NCI-H1105 treated with DMSO at 0.1 percent for 48 hours (cell line): ENCODE measurements at regions not wholly inside any gene's neighbourhood (a gene's known extent, or its start where the extent isn't known, plus 50 kb on each side); places are given as distances from the start of the nearest gene placed in this dataset.

Source experiments
- DNase-seq: peaks from one replicate; lab custom pipeline; 2025; lab: John Stamatoyannopoulos, UW

DNA sequence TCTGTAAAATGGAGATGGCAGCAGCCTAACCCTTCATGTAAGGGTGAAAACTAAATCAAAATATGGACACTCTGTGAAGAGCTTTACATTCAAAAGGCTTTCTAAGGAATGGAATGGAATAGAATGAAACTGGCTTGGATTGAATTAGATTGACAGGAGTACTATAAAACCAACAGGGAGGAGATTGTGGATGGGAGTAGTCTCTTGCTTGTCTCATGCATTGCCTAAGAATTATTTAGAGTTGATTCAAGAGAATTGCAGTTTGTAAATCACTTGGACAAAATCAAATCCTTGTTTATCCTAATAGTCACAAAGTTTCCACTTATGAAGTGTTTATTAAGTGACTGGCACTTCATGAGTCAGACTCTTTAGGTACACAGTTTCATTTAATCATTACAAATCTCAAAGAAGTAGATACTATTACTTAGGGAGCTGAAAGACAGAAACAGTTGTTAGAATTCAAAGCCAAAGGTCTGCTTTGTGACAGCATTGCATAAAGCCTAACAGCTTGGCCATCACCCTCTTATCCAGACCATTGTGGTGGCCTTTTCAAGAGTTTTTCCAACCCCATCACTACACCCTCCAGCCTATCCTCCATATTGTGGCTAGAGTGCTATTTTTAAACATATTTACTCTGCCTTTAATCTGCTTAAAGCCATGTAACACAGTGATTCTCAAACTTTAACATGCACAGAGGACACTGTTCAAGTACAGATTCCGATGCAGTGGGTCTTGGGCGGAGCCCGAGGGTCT, 91.9 kb upstream of the GHITM start:
- no peak for DNase-seq

DNA sequence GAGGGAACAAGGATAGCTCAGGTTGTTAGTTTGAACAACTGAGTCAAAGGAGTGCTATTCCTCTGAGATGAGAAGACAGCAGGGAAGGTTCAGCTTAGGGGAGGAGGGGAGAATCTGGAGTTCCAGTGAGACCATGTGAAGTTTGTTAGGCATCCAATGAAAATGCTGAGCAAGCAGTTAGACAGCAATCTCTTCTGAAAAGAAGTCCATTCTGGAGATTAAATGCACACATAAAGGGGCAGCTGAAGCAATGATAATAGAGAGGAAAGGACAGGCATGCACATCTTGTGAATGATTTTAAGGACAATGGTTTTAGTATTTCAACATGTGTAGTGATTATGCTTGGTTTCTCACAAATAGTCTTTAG, 89.7 kb upstream of the GHITM start:
- DNase-seq, result no peak

DNA sequence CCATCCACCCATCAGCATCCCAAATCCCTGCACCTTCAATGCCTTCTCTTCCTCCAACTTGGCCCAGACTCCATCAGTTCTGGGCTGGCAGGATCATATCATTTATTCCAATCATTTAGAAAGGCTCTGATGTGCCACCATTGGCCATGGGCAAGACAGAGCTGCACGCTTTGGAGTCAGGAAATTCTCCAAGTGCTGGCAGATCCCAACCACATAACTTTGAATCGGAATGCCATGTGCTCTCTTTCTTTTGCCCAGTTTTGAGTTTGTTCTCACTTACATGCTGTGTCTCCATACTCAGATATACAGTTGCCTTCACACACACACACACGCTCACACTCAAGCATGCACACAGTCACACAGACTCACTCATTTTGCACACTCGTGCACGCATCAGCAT, 85.7 kb upstream of the GHITM start:
- DNase-seq, result no peak

DNA sequence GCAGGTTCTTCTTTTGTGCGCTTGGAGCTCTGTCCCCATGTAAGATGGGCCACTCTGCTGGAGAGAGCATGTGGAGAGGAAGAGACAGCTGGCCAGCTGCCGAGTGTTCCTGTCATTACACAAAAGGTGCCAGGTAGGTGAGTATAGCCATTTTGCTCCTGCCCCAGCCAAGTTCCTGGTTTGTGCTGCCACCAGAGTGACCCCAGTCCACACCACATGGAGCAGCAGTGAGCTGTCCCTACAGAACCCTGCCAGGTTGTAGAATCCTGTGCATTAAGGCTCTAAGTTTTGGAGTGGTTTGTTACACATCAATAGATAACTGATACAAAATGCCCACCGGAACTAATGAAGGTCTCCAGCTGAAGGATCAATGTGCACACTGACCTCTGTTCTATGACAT, 84.6 kb upstream of the GHITM start:
- DNase-seq, result peak; percentile 49

DNA sequence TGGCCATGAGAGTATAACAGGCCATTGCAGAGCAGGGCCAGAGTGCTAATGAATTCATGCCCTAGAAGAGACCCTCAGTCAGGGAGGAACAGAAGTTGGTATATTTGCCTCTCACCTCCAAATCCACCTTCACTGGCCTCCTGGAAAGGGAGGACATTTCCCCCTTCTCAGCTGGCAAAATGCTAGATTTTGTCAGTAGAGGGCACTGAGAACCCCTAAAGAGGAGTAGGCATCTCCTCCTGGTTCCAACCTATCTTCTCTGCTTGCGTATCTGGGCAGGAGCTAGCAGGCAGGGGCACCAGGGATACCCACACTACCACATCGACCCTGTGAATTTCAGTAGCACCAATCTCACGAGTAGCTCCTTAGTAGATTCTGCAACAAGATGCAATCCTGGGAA, 79.8 kb upstream of the GHITM start:
- no peak for DNase-seq

DNA sequence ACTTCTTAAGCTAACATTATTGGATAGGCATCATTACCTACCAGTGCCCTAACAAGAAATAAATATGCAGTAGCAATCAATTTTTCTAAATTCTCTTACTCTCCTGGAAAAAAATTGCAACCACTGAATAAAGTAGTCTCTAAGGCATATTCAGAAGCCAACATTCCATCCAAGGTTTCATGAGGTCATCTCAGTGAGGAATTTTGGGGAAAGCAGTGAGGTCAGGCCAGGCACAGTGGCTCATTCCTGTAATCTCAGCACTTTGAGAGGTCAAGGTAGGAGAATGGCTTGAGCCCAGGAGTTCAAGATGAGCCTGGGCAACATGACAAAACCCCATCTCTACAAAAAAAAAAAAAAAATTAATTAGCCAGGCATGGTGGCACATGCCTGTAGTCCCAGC, 75.9 kb upstream of the GHITM start:
- no peak for DNase-seq

DNA sequence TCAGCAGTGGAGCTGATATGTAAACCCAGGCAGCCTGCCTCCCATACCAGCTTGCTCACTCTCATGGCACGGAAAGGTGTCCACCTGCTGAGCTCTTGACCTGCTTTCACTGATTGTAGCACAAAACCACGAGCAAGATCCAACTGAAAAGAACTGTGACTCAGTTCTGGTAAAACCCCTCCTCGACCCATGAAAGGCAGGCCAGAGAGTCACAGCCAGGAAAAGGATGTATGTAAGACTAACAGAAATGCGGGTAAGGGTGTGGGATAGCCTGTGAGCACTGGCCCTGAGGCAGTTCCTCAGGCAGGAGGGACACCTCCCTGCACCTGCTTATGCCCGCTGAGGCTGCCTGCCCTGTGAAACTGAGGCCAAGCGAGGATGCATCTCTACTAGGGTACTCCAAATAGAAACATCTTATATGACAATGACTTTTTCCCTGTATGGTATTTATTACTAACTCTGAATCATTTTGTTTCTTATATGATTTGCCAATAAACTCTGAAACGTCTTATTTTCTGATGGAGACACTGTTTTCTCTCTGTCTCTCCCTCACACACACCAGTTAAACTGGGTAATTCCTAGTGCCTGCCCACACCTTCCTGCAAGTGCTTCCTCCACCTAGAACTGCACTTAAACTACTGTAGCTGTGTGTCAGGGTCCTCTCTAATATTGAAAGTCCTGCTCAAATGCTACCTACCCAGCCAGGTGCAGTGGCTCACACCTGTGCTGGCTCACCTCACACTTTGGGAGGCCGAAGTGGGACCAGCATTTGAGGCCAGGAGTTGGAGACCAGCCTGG, 73.3 kb upstream of the GHITM start:
- DNase-seq, result no peak

DNA sequence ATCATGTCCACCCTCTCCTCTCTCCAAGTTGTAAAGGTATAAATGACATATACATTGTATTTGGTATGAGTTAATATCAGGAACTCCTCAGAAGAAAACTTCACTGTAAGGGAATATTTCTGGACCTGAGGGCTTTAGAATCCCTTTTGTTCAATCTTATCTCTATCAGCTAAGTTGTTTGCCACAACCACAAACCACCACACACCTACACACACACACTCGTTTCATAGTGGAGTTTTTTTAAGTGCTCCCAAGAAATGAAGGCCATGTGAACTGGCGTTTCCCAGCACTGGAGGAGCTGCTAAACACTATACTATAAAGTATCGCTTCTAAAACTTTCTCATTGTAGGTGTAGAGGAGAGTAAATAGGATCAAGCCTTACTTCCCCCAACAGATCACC, 64.8 kb upstream of the GHITM start:
- no peak for DNase-seq

DNA sequence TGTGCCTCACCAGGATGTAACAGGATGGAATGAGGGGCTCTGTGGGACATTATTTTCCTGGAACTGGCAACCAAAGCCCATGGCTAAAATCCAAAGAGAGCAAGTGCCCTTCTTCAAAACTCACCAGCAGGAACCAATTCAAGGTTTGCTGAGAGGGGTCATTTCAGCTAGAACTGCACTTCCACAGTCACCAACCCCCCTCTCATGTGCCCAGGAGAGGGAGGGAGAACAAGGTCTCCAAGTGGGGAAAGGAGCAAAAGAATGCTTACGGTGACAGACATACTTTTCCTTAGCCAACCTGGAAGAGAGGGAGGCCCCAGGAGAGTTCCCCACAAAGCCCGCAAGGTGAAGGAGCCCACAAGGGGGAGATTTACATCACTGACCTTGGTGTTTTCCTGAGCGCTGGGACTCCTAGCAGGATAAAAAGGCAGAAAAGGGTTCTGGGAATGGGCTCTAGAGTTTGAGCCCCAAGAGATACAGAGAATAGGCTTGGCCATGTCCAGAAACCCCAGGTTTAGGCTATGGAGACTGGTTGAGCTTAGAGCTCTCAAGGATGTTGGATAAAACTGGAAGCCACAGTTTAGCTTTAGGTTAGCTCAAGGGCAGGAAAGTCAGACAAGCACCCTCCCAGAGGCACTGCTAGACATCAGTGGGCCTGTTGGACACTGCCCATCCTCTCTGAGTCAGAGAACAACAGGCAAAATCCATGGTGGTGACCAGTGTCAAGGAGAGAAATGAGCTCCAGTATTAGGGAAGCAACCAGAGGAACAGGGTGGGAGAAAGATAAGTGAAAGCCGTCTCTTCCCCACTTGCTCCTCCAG, 63.9 kb upstream of the GHITM start:
- DNase-seq, result no peak

DNA sequence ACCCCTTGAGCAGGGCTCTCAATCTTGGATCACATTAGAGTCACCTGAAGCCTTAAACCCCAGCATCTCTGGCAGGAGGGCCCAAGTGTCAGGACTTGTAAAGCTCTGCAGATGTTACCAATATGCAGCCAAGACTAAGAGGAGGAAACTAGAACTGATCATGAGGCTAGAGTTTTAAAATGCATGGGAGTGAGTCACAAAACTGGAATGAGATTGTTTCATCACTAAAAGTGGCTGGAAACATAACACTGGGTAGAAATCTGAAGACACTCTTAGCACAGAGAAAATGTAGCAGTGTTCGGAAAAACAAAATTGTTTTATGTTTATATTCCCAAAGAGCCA, 63.3 kb upstream of the GHITM start:
- no peak for DNase-seq

DNA sequence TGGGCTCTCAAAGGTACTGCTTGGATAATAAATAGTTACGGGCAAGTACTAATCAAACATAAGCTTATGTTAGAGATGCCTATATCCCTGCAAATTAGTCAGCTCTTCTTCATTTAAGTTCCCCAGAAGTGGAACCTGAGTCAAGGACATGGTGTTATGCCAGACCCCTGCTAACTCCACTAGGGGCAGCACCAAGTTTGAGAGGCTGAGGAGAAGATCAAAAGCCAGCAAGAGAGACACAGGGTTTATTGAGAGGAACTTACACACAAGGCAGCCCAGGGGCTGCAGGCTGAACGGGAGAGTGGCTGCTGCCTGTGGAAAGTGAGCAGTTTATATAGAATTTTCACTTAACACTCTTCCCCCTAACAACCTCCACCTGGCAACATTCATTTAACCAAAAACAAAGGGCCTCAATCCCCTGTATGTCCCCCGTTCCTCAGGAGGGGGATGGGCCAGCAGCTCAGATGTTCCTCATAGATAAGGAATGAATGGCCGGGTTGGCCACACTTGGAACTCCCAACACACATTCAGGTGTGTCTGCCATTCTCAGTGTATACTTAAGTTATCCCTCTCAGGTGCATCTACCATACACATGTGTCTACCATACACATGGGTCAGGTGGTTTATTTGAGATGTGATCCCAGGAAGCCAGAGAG, 62.6 kb upstream of the GHITM start:
- DNase-seq, result no peak

DNA sequence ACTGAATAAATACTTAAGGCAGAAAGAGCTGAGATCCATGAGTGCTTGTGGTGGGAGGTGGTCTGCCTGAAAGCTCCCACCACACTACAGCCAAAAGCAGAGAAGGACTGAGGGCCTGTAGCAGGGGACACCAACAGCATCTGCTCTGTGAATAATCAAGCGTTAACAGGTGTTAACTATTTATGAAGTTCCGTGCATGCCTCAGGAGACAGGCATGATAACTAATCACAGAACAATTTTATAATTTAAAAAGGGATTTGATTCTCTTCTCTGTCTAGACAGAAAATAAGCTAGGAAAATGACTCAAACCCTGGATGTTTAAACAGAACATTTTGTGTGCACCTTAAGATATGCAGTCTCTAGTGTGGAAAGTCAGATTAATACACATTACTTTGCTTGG, 61.5 kb upstream of the GHITM start:
- DNase-seq, result no peak

DNA sequence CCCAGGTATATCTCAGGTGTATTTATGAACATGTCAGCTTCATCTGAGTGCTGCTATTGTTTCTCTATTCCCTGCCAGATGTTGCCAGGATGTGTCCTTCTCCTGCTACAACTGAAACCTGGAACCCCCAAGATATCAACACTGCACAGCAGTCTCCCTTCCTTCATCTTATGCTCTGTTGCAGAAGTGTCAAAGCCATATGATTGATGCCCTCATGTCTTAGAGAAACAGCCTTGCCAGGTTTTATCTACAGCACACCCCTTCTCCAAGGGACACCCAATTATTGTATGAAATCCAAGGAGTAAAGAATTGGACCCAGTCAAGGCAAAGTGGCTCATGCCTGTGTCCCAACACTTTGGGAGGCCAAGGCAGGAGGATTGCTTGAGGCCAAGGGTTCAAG, 60.5 kb upstream of the GHITM start:
- no peak for DNase-seq

DNA sequence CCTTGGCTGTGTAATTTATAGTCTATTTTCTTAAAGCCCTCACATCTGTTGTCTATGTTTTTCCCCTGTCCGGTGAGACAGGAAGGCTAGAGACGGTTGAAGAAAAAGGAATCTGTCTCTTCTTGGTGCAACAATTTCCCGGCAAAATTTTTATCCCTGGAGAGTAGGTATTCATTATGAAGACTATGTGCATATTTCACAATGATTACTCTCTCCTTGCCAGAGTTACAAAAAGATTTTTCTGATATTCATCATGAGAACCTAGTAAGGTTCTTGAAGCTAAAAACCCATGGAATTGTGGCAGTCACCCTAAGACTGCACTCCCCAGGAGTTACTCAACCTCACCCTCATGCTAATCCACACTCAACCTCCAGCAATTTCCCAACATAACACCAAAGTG, 55.0 kb upstream of the GHITM start:
- no peak for DNase-seq

DNA sequence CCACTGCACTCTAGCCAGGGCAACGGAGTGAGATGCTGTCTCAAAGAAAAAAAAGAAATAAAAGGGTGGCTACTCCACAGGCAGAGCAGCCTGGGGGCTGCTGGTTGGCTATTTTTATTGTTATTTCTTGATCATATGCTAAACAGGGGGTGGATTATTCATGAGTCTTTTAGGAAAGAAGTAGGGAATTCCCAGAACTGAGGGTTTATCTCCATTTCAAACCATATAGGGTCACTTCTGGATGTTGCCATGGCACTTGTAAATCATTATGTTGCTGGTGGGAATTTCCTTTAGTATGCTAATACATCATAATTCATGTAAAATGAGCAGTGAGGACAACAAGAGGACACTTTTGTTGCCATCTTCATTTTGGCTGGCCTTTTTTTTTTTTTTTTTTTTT, 52.1 kb upstream of the GHITM start:
- DNase-seq, result no peak

DNA sequence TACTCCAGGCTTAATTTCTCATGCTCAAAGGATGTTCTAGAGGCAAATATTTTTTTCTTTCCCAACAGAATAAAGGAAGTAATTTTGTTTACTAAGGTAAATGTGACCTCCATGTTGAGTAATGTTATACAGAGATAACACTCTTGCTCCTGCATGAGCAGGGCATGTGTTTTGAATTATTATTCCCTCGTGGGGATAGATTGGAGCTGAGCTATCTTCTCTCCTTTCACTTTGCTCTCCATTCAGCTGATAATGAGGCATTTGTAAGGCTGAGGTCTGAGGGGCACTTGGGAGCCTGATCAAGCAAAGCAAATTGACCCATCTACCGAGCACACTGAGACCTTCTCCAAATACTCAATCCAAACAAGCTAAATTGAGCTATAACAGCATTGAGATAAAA, 50.7 kb upstream of the GHITM start:
- DNase-seq, result peak; percentile 49

DNA sequence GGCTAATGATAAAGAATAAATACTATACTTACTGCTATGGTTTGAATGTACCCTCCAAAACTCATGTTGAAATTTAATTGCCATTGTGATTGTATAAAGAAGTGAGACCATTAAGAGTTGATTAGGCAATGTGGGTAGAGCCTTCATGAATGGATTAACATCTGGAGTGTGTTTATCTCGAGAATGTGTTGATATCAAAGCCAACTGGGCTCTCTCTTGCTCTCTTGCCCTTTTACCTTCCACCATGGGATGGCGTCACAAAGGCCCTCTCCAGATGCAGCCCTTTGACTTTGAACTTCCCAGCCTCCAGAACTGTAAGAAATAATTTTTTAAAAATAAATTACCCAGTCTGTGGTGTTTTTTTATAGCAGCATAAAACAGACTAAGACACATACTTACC, 50.1 kb upstream of the GHITM start:
- peak; percentile 40 for DNase-seq
